ENCODE measurements at regions not wholly inside any gene's neighbourhood (a gene's known extent, or its start where the extent isn't known, plus 50 kb on each side); places are given as distances from the start of the nearest gene placed in this dataset.

- no peak for TF ChIP-seq EZH2 (IDR thresholded peaks at IDR 0.05; ENCODE audit: borderline replicate concordance, low read depth, low read length, poor library complexity, severe bottlenecking)
- TF ChIP-seq CTCF (conservative IDR thresholded peaks at IDR 0.05; ENCODE audit: low read depth, low read length) = no peak
These were observed 53.9 kb upstream of the ARID5B start for GRCh38 chr10:61847640-61848039.

All from A673 (cell line).